HG03432 (cell line): ENCODE measurements at regions not wholly inside any gene's neighbourhood (a gene's known extent, or its start where the extent isn't known, plus 50 kb on each side); places are given as distances from the start of the nearest gene placed in this dataset.

Experiments
- ATAC-seq: cut with Tn5 transposase; IDR thresholded peaks from one replicate; pipeline ENCODE4 v1.9.1; 2021; ENCODE audit warnings: mild to moderate bottlenecking, moderate library complexity; ENCODE audit not compliant: unreplicated experiment

DNA sequence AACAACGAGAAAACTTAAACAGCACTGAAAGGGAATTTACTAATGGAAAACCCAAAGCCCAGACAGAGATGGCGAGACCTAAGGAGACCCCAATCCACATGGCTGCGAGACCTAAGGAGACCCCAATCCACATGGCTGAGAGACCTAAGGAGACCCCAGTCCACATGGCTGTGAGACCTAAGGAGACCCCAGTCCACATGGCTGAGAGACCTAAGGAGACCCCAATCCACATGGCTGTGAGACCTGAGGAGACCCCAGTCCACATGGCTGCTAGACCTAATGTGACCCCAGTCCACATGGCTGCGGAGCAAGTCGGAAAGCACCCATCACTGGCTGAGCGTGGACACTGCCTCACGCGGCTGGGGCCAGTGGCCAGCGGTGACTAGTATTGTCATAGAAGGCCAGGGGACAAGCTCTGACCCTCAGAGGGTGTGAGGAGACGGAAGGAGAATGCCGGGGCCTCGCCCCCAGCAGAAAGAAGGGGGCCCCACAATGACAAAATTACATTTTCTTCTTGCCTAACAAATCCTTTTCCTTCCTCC is 241.8 kb downstream of the C16orf95 start:
- ATAC-seq, result no peak

DNA sequence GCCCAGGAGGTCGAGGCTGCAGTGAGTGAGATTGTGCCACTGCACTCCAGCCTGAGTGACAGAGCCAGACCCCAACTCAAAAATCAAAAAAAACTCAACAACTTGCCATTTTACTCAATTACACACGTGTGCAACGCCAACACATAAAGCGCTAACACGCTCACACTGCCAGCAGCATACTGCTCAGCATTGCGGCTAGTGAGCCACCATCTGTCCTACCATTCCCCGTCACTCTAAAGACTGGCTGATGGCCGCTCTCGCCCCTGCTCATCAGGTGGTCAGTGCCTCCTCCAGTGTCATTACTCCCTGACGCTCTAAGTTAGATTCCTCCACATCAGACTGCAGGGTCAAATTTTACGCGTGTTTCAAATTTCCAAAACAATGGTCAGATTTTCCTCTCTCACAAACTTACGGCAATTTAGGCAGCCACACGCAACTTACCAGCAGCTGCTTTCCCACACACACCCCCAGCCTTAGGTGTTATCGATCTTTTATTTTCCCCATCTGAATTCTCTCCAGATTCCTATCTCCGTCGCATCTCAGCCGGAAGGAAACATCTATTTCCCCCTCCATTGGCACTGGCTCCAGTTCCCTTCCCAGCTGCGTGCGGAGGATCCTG is 240.8 kb downstream of the C16orf95 start:
- ATAC-seq, result no peak

DNA sequence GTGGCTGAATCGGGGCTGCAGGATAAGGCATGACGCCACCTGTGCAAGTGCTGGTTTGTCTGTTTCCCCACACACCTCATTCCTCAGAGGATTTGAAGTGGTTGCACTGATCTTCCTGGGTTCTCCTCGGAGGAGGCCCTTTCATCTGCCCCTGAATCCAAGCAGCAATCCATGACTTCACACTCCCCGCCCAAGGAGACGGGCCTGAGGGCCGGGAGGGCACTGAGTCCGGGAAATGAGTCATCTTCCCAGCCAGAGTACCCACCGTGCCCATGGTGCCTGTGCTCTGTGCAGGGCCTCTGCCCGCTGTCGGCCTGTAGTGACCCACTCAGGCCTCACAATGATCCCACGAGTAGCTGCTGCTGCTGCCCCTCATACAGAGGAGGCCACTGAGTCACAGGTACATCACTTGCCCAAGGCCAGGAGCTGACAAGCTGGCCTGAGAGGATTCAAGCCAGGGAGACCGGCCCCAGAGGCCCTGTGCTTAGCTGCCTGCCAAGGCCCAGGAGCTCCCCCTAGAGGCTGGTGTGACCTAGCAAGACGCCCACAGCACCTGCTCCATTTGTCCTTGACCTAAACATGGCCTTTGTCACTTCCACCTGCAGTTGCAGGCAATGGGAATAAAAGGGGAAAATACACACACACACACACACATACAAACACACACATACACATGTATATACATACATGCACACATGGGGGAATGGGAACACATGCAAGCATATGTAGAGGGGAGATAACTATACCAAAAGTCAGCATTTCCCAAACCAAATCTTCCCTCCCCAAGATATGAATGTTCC is 240.0 kb downstream of the C16orf95 start:
- no peak for ATAC-seq

DNA sequence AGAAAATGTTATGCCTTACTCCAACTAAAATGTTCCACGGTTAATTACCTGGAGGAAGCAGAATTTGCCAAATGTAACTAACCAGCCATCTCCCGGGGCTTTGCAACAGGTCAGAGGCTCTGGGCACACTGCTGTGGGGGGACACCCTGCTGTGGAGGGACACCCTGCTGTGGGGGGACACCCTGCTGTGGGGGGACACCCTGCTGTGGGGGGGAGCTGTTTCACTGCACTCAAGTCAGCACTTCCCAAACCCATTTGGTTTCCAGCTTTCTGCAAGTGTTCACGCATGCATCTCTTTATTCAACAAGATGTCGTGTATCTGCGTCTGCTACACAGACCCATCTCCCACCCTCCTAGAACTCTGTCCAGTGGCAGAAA is 239.5 kb downstream of the C16orf95 start:
- no peak for ATAC-seq

DNA sequence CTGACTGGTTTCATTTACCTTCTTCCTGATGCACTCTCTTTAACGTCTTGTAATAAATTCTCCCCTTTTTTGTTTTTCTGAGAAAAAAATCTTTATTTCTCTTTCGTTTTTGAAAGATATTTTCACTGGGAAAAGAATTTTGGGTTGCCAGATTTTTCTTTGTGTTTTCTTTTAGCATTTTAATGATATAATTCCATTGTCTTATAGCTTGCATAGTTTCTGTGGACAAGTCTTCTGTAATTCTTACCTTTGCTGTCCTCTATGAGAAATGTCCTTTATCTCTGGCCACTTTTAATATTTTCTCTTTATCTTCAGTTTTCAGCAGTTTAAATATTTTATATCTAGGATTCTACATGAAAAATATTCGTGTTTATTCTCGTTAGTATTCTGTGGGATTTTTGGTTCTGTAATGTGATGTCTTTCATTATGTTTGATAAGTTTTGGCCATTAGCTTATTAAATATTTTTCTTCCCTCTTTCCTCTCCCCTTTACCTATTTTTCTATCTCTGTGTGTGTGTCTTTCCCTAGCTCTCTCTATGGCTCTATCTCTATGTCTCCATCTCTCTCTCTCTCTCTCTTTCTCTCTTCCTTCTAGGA is 236.5 kb downstream of the C16orf95 start:
- no peak for ATAC-seq

DNA sequence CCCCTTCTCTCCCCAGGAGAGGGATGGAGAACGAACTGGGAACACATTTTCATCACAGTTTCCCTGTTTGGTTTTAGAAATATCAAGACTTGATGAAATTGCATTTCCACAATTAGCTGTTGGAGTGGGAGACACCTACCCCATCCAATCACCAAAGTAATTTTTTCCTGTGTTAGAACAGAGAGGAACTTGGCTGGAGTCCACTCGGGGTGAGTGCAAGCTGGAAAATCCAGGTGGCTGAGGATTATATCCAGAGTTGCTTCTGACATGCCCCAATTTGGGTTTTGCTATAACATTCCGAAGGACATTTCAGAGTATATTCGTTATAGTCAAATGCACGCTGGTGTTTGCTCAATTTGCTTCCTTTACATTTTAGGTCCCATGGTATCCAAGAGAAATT is 231.8 kb downstream of the C16orf95 start:
- ATAC-seq, result no peak

DNA sequence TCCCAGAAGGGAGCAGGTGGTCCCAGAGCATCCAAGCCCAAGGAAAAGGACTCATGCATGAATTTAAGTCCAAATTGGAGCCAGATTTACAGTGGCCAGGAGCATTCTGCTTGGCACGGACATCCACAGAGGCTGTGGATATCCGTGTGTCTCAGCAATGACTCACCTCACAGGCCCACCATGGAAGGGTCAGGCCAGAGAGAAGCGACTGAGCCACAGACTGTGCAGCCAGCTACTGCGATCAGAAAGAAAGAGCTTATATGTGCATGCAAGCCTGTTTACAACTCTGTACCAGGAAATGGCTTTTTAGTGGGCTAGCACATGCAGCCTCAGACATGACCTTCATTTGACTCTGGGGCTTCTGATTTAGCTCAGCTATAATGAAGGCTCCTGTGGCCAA is 231.0 kb downstream of the C16orf95 start:
- ATAC-seq, result no peak

DNA sequence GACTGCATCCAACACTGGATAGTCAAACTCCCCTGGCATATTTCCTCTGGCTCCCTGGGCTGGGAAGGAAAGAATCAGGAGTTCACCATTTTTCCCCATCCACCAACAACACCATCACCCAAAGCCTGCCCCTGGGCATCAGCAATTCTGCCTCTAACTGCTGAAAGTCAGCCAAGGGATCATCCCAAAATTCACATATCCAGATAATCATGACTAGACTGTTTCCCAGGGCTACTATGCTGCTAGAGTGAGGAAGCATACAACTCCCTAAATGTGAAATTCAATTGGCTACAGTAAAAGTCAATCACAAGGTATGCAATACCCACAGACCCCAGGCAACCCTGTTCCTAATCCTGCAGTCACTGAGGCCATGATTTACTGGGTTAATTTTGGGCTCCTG is 230.6 kb downstream of the C16orf95 start:
- ATAC-seq, result no peak

DNA sequence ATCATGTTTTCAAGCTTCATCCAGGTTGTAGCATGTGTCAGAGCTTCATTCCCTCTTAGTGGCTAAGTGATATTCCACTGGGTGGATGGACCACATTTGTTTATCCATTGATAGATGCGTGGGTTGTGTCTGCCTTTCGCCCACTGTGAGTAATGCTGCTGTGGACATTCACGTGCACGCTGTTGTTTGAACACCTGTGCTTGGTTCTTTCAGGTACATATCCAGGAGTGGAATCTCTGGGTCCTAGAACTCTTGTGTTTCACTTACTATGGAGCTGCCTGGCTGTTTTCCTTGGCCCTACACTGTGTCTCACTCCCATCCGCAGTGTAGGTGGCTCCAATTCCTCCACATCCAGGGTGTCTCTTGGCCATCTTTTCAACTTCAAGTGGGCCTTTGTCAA is 224.2 kb downstream of the C16orf95 start:
- no peak for ATAC-seq

DNA sequence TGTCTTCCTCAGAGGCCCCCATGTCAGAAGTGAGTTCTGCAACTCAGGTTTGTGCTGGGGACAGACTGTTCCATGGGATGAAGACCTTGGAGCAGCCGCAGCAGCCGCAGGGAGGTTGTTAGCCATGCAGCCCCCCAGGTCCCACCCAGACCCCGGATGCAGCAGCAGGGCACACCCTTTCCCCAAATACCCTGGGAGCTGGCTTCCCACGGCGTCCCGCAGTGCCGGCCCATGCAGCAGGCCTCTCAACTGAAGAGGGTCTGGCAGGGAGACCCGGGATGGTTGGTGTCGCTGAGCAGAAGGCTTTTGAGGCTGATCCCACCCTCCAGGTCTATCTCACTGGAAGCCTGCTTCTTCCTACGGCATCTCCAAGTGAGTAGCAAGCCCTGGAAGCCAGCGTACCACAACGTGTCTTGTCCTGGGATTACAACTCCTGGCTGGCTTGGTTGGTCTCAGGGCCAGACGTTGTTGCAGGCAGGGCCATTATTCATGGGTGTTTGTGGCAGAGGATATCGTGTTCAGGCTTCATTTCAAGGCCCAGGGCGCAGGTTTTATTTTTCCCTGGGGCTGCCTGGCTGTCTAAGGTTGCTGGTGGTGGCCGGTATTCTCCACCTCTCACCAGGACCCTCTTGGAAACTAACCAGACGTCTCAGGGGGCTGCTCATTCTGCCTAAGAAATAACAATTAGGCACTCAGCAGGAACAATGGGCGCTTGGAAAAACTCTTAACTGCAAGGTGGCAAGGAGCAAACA is 223.2 kb downstream of the C16orf95 start:
- no peak for ATAC-seq

DNA sequence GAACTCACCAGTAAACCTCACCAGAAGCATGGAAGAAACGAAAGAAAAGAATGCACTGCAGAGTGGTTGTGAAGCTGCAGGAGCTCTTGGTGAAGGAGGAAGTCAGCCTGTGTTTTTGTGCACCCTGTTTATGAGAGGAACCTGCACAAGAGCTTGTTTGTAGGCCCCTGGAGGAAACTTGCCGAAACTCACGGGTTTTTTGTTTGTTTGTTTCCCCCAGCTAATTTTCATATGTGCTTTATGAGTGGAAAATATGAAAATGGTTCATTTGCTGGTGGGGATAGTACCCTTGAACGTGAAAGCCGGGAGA is 222.7 kb downstream of the C16orf95 start:
- ATAC-seq, result no peak

DNA sequence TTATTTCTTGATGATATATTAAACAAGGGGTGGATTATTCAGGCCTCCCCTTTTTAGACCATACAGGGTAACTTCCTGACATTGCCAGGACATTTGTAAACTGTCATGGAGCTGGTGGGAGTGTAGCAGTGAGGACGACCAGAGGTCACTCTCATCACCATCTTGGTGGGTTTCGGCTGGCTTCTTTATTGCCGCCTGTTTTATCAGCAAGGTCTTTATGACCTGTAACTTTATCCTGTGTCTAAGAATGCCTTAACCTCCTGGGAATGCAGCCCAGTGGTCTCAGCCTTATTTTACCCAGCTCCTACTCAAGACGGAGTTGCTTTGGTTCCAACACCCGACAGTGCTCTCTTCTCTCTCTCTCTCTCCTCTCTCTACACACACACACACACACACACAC is 221.9 kb downstream of the C16orf95 start:
- ATAC-seq, result no peak

DNA sequence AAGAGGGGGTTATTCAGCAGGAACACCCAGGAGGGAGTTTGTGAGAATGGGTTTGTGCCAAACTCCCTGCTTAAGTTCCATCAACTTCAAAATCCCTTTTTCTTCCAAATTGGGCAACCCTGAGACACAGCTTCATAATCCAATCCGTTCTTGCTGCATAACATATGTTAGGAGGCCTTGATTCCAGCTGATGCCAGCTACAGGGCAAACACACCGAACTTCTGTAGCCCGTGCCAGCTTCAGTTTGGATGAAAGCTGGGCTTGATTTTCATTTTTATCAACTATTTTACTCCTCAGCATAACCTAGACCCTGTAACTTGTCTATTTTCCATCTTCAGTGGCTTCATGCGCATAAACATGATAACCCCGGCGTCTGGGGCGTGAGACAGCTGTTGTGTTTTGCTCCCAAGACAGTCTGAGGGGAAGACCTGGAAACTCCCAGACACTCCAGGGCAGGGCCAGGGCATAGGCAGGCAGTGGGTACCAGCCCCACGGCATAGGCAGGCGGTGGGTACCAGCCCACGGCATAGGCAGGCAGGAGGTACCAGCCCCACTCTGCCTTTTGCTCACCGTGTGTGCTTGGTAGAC is 220.4 kb downstream of the C16orf95 start:
- no peak for ATAC-seq

DNA sequence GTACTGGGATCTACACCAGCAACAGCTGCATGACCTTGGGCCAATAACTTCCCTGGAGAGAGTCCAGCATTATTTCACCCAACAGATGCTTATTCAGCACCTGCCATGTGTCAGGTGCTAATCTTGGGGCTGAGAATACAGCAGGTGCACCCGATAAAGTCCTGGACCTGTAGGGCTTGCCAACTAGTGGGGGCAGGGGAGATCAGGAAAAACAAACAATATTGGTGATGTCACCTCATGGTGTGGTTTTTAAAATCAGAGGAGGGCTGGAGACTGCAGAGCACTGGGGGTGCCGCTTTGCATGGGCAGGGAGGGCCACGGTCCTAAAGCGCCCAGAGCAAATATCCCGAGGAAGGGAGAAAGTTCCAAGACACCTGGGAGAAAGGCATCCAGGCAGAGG is 218.8 kb downstream of the C16orf95 start:
- no peak for ATAC-seq

DNA sequence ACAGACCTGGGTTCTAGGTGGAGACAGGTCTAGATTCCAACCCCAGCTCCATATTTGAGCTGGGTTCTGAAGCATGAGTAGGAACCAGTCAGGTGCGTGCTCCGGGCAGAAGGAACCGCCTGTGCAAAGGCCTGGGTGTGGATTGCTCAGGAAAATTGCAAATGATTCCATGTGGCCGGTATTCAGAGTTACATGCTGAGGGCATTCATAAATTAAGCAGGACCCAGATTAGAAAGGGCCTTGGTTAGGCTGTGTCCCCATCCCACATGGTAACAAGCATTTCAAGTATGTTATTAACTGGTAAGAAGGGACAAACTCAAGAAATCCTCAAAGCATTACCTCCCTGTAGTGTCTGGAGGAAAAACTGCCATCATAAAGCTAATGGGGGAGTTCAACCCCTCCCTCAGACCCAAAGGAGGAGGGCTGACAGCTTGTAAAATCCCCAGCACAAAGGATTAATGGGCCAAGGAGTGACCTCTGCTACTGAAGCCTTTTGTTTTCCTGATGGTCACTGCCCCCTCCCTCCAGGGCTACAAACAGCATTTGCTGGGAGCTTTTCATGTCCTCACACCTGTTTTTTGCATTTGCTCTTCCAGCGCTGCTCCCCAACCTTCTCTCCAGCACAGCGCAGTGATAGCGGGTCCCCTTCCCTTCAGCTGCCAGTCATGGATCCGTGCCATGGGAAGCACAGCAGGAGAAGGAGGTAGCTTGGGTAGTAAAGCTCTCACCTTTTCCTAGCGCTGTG is 218.0 kb downstream of the C16orf95 start:
- no peak for ATAC-seq

DNA sequence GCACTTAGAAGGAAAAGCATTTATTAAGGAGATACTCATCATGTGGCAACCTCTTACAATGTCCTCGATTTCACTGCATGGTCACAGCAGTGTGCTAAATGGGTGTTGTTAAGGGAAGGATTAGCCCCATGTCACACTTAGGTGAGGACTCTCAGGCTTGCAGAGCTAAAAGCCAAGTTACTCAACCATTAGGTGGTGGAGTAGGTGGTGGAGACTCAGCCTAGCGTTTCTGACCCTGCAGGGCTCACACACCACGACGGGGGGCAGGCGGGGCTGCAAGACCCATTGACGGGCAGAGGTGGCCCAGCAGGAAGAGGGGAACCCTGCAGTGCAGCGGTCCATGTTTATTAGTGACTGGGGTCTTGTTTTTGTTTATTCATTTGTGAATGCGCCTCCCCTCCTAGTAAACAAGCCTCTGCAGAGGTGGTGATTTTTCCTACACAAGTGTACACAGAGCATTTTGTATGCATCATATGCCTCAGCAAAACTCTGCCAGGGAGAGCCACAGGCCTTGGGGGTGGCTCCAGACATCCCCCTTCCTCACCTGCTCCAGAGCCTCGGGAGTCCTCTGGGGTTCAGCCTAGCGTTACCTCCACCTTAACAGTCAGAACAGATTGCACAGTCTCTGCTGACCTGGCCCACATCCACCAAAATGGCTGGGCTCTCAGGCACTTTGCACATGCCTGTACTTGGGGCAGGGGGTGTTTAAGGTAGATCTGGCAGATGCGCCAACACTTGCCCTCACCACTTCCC is 216.7 kb downstream of the C16orf95 start:
- no peak for ATAC-seq

DNA sequence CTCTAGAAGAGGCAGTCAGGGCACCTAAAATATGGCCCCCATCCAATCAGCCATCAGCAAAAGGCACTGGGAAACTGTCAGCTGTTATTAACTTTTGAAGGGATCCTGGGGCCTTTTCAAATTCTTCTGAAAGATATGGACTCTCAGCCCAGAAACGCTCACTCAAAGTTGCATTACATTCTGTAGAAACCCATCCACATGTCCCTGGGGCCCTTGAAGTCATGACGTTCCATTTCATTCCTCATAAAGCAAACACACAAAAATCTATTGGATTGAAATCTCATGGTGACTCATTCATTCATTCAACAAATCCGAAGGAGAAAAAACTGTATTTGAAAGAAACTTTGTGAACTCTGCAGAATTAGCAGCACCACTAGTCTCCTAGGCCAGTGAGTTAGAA is 215.3 kb downstream of the C16orf95 start:
- ATAC-seq, result no peak

DNA sequence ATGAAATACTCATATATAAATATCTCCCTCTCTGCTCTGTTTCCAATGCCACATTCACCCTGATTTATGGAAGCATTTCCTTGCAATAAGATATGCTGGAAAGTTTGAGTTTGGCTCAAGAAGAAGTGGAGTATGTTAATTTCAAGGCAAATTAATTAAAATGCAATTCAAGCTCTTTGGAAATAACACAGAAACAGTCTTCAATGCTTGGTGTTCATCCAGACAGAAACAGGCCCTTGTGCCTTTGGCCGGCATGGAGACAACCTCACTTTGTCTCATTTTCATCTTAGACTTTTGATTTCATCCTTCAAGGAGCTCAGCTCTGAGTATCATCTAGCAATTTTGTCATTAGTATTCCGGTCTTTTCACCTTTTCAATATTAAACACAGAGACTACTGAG is 210.0 kb downstream of the C16orf95 start:
- no peak for ATAC-seq

DNA sequence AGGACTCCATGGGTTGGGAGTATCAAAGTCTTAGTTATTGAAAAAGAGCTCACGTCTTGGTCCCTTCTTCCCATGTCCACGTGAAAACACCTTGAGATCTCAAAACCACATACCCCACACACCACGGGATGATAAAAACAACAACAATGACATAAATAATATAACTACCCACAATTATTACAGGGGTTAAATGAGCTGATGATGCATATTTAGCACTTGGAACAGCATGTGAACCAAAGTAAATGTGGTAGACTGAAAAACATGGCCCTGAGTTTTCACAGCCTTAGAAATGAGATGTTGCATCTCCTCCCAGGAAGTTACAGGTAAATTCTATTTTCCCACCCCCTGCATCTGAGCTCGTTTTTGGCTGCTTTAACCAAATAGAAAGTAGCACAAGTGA is 208.9 kb downstream of the C16orf95 start:
- ATAC-seq, result no peak

DNA sequence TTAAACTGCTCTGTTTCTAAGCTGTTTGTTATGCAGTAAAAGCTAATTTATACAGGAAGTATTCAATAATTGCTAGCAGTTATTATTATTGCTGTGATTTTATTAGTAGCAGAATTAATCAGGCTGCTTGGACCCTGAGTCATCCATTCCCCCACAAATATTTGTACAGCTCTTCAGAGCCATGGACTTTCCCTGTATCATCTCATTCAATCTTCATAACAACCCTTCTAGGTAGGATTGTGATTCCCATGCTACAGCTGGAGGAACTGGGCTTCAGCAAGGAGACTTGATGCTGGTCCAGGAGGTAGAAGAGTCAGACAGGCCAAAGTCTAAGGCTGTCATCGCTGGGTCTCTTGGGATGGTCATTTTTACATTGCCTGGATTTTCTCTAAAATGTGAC is 208.3 kb downstream of the C16orf95 start:
- no peak for ATAC-seq
